ENCODE measurements at regions not wholly inside any gene's neighbourhood (a gene's known extent, or its start where the extent isn't known, plus 50 kb on each side); places are given as distances from the start of the nearest gene placed in this dataset.
"Not testable (repeated sequence)": the region's sequence is repeated elsewhere in the genome, so short reads cannot be mapped to it uniquely, and the experiment has no call there.

DNA sequence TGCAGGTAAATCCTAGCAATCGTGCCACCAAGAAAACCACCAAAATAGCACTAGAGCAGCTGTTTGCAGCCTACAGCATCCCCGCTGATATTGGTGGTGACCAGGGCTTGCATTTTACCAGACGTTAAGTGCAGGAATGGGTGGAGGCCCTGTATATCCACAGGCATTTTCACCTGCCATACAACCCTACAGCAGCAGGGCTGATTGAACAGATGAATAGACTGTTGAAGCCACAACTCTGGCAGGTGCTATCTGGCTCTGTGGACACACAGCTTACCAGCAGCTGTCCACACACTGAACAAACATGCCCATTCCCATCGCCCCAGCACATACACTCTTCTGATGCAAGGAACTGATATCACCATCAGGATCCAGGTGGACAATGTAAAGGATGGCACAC is 154.5 kb upstream of the APC start:
- no peaks in the 10 kb centered on the region for H3K4me1 ChIP-seq (ENCODE audit: insufficient read depth)

DNA sequence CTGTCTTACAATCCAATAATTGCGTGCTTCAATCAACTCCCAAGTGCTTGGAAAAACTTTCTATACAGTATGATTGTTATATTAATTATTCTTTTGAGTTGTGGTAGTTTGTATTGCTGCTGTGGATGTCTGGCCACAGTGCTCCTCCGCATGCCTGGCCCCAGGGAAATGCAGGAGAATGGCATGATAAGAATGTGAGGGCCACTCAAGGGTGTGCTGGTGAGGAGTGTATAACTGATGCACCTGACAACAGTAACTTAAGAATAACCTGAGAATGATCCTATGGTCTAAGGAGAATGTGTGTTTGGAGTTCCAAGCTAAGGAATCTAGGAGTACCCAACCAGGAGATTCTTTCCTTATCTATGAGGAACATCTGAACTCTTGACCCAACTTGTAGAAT is 152.9 kb upstream of the APC start:
- H3K27me3 ChIP-seq, result no peaks in the 10 kb centered on the region
- no peaks in the 10 kb centered on the region for H3K79me2 ChIP-seq
- no peak overlapping the region for H3K4me2 ChIP-seq
- no peak overlapping the region for H3K4me3 ChIP-seq
- H3K27ac ChIP-seq, result no peak overlapping the region
- no peak overlapping the region for H2AFZ ChIP-seq
- H3K4me1 ChIP-seq (ENCODE audit: insufficient read depth), result no peaks in the 10 kb centered on the region
- H3K9me3 ChIP-seq (ENCODE audit: low read depth), result no peaks in the 10 kb centered on the region
- TF ChIP-seq EZH2 (IDR thresholded peaks at IDR 0.05; ENCODE audit: borderline replicate concordance) (no peak), EZH2phosphoT487 (IDR thresholded peaks at IDR 0.05; ENCODE audit: low read depth, severe bottlenecking, unreplicated experiment) (no peak)
- TF ChIP-seq, protein P1, sequence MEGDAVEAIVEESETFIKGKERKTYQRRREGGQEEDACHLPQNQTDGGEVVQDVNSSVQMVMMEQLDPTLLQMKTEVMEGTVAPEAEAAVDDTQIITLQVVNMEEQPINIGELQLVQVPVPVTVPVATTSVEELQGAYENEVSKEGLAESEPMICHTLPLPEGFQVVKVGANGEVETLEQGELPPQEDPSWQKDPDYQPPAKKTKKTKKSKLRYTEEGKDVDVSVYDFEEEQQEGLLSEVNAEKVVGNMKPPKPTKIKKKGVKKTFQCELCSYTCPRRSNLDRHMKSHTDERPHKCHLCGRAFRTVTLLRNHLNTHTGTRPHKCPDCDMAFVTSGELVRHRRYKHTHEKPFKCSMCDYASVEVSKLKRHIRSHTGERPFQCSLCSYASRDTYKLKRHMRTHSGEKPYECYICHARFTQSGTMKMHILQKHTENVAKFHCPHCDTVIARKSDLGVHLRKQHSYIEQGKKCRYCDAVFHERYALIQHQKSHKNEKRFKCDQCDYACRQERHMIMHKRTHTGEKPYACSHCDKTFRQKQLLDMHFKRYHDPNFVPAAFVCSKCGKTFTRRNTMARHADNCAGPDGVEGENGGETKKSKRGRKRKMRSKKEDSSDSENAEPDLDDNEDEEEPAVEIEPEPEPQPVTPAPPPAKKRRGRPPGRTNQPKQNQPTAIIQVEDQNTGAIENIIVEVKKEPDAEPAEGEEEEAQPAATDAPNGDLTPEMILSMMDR (IDR thresholded peaks at IDR 0.05; ENCODE audit: poor library complexity), result no peak
- WGBS (ENCODE audit: low lambda C conversion rate, missing lambda C conversion rate), result 68% methylated on average over 2 of the region's 2 CpGs
- no peak for DNase-seq (ENCODE audit: low spot score)
- H3K9me2 ChIP-seq (replicated peaks; ENCODE audit: insufficient read depth), result no peaks in the 10 kb centered on the region
- no peaks in the 10 kb centered on the region for H4K20me1 ChIP-seq (ENCODE audit: insufficient read depth, poor library complexity, severe bottlenecking)
- H3K36me3 ChIP-seq (replicated peaks; ENCODE audit: insufficient read depth, low read depth), result no peaks in the 10 kb centered on the region

More for the DNA sequence above, 154.5 kb upstream of the APC start:
- no peaks in the 10 kb centered on the region for H3K27me3 ChIP-seq
- no peak overlapping the region for H3K4me3 ChIP-seq
- H3K79me2 ChIP-seq, result no peaks in the 10 kb centered on the region
- no peak for DNase-seq (ENCODE audit: low spot score)
- no peak overlapping the region for H3K4me2 ChIP-seq
- no peaks in the 10 kb centered on the region for H3K9me2 ChIP-seq (replicated peaks; ENCODE audit: insufficient read depth)
- no peaks in the 10 kb centered on the region for H4K20me1 ChIP-seq (ENCODE audit: insufficient read depth, poor library complexity, severe bottlenecking)
- WGBS (ENCODE audit: low lambda C conversion rate, missing lambda C conversion rate), result 85% methylated on average over 4 of the region's 4 CpGs
- H2AFZ ChIP-seq, result no peak overlapping the region
- no peak overlapping the region for H3K27ac ChIP-seq
- TF ChIP-seq, protein P1 (IDR thresholded peaks at IDR 0.05; ENCODE audit: poor library complexity), result no peak
- TF ChIP-seq EZH2 (IDR thresholded peaks at IDR 0.05; ENCODE audit: borderline replicate concordance) (no peak), EZH2phosphoT487 (IDR thresholded peaks at IDR 0.05; ENCODE audit: low read depth, severe bottlenecking, unreplicated experiment) (no peak)
- H3K36me3 ChIP-seq (replicated peaks; ENCODE audit: insufficient read depth, low read depth), result no peaks in the 10 kb centered on the region
- H3K9me3 ChIP-seq (ENCODE audit: low read depth), result no peaks in the 10 kb centered on the region

DNA sequence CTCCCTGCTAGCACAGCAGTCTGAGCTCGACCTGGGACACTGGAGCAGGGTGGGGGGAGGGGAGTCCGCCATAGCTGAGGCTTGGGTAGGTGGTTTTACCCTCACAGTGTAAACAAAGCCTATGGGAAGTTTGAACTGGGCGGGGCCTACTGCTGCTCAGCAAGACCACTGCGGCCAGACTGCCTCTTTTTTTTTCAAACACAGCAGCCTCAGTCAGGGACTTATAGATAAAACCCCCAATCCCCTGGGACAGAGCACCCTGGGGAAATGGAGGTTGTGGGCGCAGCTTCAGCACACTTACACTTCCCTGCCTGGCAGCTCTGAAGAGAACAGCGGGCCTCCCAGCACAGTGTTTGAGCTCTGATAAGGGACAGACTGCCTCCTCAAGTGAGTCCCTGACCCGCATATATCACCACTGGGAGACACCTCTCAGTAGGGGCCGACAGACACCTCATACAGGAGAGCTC is 151.1 kb upstream of the APC start:
- no peaks in the 10 kb centered on the region for H3K79me2 ChIP-seq
- H3K4me3 ChIP-seq, result no peak overlapping the region
- H4K20me1 ChIP-seq (ENCODE audit: insufficient read depth, poor library complexity, severe bottlenecking), result no peaks in the 10 kb centered on the region
- no peaks in the 10 kb centered on the region for H3K9me3 ChIP-seq (ENCODE audit: low read depth)
- no peak overlapping the region for H3K27ac ChIP-seq
- no peak for TF ChIP-seq EZH2 (IDR thresholded peaks at IDR 0.05; ENCODE audit: borderline replicate concordance)
- TF ChIP-seq EZH2phosphoT487 (IDR thresholded peaks at IDR 0.05; ENCODE audit: low read depth, severe bottlenecking, unreplicated experiment), result no peak
- TF ChIP-seq, protein P1 (IDR thresholded peaks at IDR 0.05; ENCODE audit: poor library complexity), result no peak
- H2AFZ ChIP-seq, result no peak overlapping the region
- H3K4me1 ChIP-seq (ENCODE audit: insufficient read depth), result no peaks in the 10 kb centered on the region
- H3K27me3 ChIP-seq, result no peaks in the 10 kb centered on the region
- no peaks in the 10 kb centered on the region for H3K9me2 ChIP-seq (replicated peaks; ENCODE audit: insufficient read depth)
- H3K4me2 ChIP-seq, result peak overlapping the region; percentile 46
- WGBS (ENCODE audit: low lambda C conversion rate, missing lambda C conversion rate), result 48% methylated on average over 7 of the region's 8 CpGs
- no peaks in the 10 kb centered on the region for H3K36me3 ChIP-seq (replicated peaks; ENCODE audit: insufficient read depth, low read depth)
- peak; percentile 42 for DNase-seq (ENCODE audit: low spot score)

DNA sequence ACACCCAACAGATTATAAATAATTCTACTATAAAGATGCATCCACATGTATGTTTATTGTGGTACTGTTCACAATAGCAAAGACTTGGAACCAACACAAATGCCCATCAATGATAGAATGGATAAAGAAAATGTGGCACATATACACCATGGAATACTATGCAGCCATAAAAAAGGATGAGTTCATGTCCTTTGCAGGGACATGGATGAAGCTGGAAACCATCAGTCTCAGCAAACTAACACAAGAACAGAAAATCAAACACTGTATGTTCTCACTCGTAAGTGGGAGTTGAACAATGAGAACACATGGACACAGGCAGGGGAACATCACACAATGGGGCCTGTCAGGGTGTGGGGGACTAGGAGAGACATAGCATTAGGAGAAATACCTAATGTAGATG is 146.8 kb upstream of the APC start:
- H3K4me1 ChIP-seq (ENCODE audit: insufficient read depth); H3K27me3 ChIP-seq; H3K9me2 ChIP-seq (replicated peaks; ENCODE audit: insufficient read depth); H3K4me3 ChIP-seq; H3K36me3 ChIP-seq (replicated peaks; ENCODE audit: insufficient read depth, low read depth); H3K27ac ChIP-seq; H3K9me3 ChIP-seq (ENCODE audit: low read depth); H2AFZ ChIP-seq; H4K20me1 ChIP-seq (ENCODE audit: insufficient read depth, poor library complexity, severe bottlenecking); H3K4me2 ChIP-seq; H3K79me2 ChIP-seq; DNase-seq (ENCODE audit: low spot score): not testable (repeated sequence)
- 96% methylated on average over 1 of the region's 1 CpG for WGBS (ENCODE audit: low lambda C conversion rate, missing lambda C conversion rate)
